HG03196 (cell line): ENCODE measurements at regions not wholly inside any gene's neighbourhood (a gene's known extent, or its start where the extent isn't known, plus 50 kb on each side); places are given as distances from the start of the nearest gene placed in this dataset.
"Not testable (repeated sequence)": the region's sequence is repeated elsewhere in the genome, so short reads cannot be mapped to it uniquely, and the experiment has no call there.

Source experiments
- ATAC-seq: cut with Tn5 transposase; IDR thresholded peaks from one replicate; pipeline ENCODE4 v1.9.1; 2021; ENCODE audit not compliant: unreplicated experiment

GRCh38 chr20:40284611-40285010 lies 404.4 kb downstream of the MAFB start:
- ATAC-seq = no peak

- no peak for ATAC-seq
Observed at GRCh38 chr20:40283689-40284088, 405.3 kb downstream of the MAFB start.

GRCh38 chr20:40282941-40283340 lies 406.1 kb downstream of the MAFB start:
- ATAC-seq = no peak

- ATAC-seq = no peak
Observed at GRCh38 chr20:40282541-40282940, 406.5 kb downstream of the MAFB start.

GRCh38 chr20:40280616-40281015 lies 408.4 kb downstream of the MAFB start:
- ATAC-seq = no peak

GRCh38 chr20:40279390-40279789 lies 409.6 kb downstream of the MAFB start:
- no peak for ATAC-seq

GRCh38 chr20:40278673-40279072 lies 410.4 kb downstream of the MAFB start:
- ATAC-seq = no peak

GRCh38 chr20:40276301-40276700 lies 412.7 kb downstream of the MAFB start:
- no peak for ATAC-seq

- no peak for ATAC-seq
Observed at GRCh38 chr20:40275738-40276137, 413.3 kb downstream of the MAFB start.

- no peak for ATAC-seq
Observed at GRCh38 chr20:40274912-40275533, 414.0 kb downstream of the MAFB start.

GRCh38 chr20:40269274-40269673 lies 419.8 kb downstream of the MAFB start:
- not testable (repeated sequence) for ATAC-seq

- ATAC-seq = no peak
Observed at GRCh38 chr20:40268321-40269075, 420.5 kb downstream of the MAFB start.

- no peak for ATAC-seq
Observed at GRCh38 chr20:40265825-40266533, 423.1 kb downstream of the MAFB start.

GRCh38 chr20:40262219-40262618 lies 426.8 kb downstream of the MAFB start:
- ATAC-seq = no peak

- no peak for ATAC-seq
Observed at GRCh38 chr20:40258931-40259330, 430.1 kb downstream of the MAFB start.

- ATAC-seq = no peak
Observed at GRCh38 chr20:40257763-40258162, 431.3 kb downstream of the MAFB start.

- no peak for ATAC-seq
Observed at GRCh38 chr20:40255365-40255764, 433.7 kb downstream of the MAFB start.

GRCh38 chr20:40254023-40254772 lies 434.8 kb downstream of the MAFB start:
- no peak for ATAC-seq

GRCh38 chr20:40251284-40251932 lies 437.6 kb downstream of the MAFB start:
- no peak for ATAC-seq

GRCh38 chr20:40249805-40250204 lies 439.2 kb downstream of the MAFB start:
- ATAC-seq = no peak

GRCh38 chr20:40245829-40246228 lies 443.2 kb downstream of the MAFB start:
- ATAC-seq = no peak
